Fibroblast of the conjunctiva (primary cell): ENCODE measurements at regions not wholly inside any gene's neighbourhood (a gene's known extent, or its start where the extent isn't known, plus 50 kb on each side); places are given as distances from the start of the nearest gene placed in this dataset.

Experiments
- DNase-seq: peaks from one replicate; pipeline ENCODE4 v3.0.0-alpha.2; 2010; ENCODE audit warnings: low read depth

- no peak for DNase-seq
Observed at GRCh38 chr9:10674586-10674985, 61.8 kb upstream of the PTPRD start.

GRCh38 chr9:10678010-10678409 is 65.2 kb upstream of the PTPRD start:
- no peak for DNase-seq

- DNase-seq, result peak; percentile 5
Observed at GRCh38 chr9:10678790-10679189, 66.0 kb upstream of the PTPRD start.

- no peak for DNase-seq
Observed at GRCh38 chr9:10686943-10687342, 74.1 kb upstream of the PTPRD start.

- DNase-seq, result no peak
Observed at GRCh38 chr9:10690546-10690945, 77.7 kb upstream of the PTPRD start.

GRCh38 chr9:10697044-10697443 is 84.2 kb upstream of the PTPRD start:
- no peak for DNase-seq

- no peak for DNase-seq
Observed at GRCh38 chr9:10700291-10700690, 87.5 kb upstream of the PTPRD start.

- DNase-seq, result no peak
Observed at GRCh38 chr9:10700915-10701314, 88.1 kb upstream of the PTPRD start.

- DNase-seq, result no peak
Observed at GRCh38 chr9:10701906-10702305, 89.1 kb upstream of the PTPRD start.

GRCh38 chr9:10703139-10703538 is 90.3 kb upstream of the PTPRD start:
- no peak for DNase-seq

- no peak for DNase-seq
Observed at GRCh38 chr9:10704720-10705119, 91.9 kb upstream of the PTPRD start.

- DNase-seq, result no peak
Observed at GRCh38 chr9:10705383-10705782, 92.6 kb upstream of the PTPRD start.

GRCh38 chr9:10706788-10707187 is 94.0 kb upstream of the PTPRD start:
- no peak for DNase-seq

GRCh38 chr9:10721301-10721700 is 108.5 kb upstream of the PTPRD start:
- DNase-seq, result no peak

- no peak for DNase-seq
Observed at GRCh38 chr9:10729213-10729612, 116.4 kb upstream of the PTPRD start.

- no peak for DNase-seq
Observed at GRCh38 chr9:10744669-10745068, 131.9 kb upstream of the PTPRD start.

- DNase-seq, result no peak
Observed at GRCh38 chr9:10753474-10753873, 140.7 kb upstream of the PTPRD start.

- DNase-seq, result no peak
Observed at GRCh38 chr9:10764481-10764880, 151.7 kb upstream of the PTPRD start.

GRCh38 chr9:10773136-10773535 is 160.3 kb upstream of the PTPRD start:
- DNase-seq, result no peak

GRCh38 chr9:10774051-10774450 is 161.2 kb upstream of the PTPRD start:
- DNase-seq, result no peak

GRCh38 chr9:10785255-10785654 is 172.5 kb upstream of the PTPRD start:
- DNase-seq, result no peak

- DNase-seq, result no peak
Observed at GRCh38 chr9:10793306-10793705, 180.5 kb upstream of the PTPRD start.

- DNase-seq, result no peak
Observed at GRCh38 chr9:10804486-10804885, 191.7 kb upstream of the PTPRD start.

GRCh38 chr9:10806868-10807267 is 194.1 kb upstream of the PTPRD start:
- DNase-seq, result no peak

GRCh38 chr9:10818206-10818605 is 205.4 kb upstream of the PTPRD start:
- DNase-seq, result no peak
